ENCODE measurements at regions not wholly inside any gene's neighbourhood (a gene's known extent, or its start where the extent isn't known, plus 50 kb on each side); places are given as distances from the start of the nearest gene placed in this dataset.

GRCh38 chr2:37839991-37840390 is 85.1 kb upstream of the RMDN2 start:
- FAIRE-seq: no peak

GRCh38 chr2:37842732-37843440 is 82.2 kb upstream of the RMDN2 start:
- FAIRE-seq: no peak

GRCh38 chr2:37843556-37843955 is 81.5 kb upstream of the RMDN2 start:
- no peak for FAIRE-seq

GRCh38 chr2:37846207-37846606 is 78.9 kb upstream of the RMDN2 start:
- no peak for FAIRE-seq

- no peak for FAIRE-seq
These were observed 77.3 kb upstream of the RMDN2 start for GRCh38 chr2:37847792-37848191.

- no peak for FAIRE-seq
These were observed 76.6 kb upstream of the RMDN2 start for GRCh38 chr2:37848451-37848850.

GRCh38 chr2:37849911-37850310 is 75.2 kb upstream of the RMDN2 start:
- FAIRE-seq: no peak

- no peak for FAIRE-seq
These were observed 73.7 kb upstream of the RMDN2 start for GRCh38 chr2:37851428-37851827.

GRCh38 chr2:37851828-37852584 is 73.1 kb upstream of the RMDN2 start:
- FAIRE-seq: no peak

- no peak for FAIRE-seq
These were observed 72.5 kb upstream of the RMDN2 start for GRCh38 chr2:37852585-37853014.

GRCh38 chr2:37854676-37855282 is 70.3 kb upstream of the RMDN2 start:
- no peak for FAIRE-seq

GRCh38 chr2:37855283-37856041 is 69.6 kb upstream of the RMDN2 start:
- FAIRE-seq: no peak

GRCh38 chr2:37856101-37856751 is 68.9 kb upstream of the RMDN2 start:
- no peak for FAIRE-seq

GRCh38 chr2:37857575-37858399 is 67.3 kb upstream of the RMDN2 start:
- no peak for FAIRE-seq

GRCh38 chr2:37858400-37858711 is 66.7 kb upstream of the RMDN2 start:
- no peak for FAIRE-seq

- FAIRE-seq: no peak
These were observed 66.3 kb upstream of the RMDN2 start for GRCh38 chr2:37858725-37859267.

GRCh38 chr2:37862620-37863019 is 62.5 kb upstream of the RMDN2 start:
- no peak for FAIRE-seq

- FAIRE-seq: peak; percentile 98
These were observed 60.9 kb upstream of the RMDN2 start for GRCh38 chr2:37864217-37864616.

- no peak for FAIRE-seq
These were observed 59.4 kb upstream of the RMDN2 start for GRCh38 chr2:37865640-37866039.

- FAIRE-seq: no peak
These were observed 58.7 kb upstream of the RMDN2 start for GRCh38 chr2:37866171-37866934.

GRCh38 chr2:37867166-37867565 is 57.9 kb upstream of the RMDN2 start:
- no peak for FAIRE-seq
